H1 (cell line): ENCODE measurements at regions not wholly inside any gene's neighbourhood (a gene's known extent, or its start where the extent isn't known, plus 50 kb on each side); places are given as distances from the start of the nearest gene placed in this dataset.

Experiments
- CTCF ChIA-PET: fragments of 300-600 bp; sonication (Branson Sonifier 250); formaldehyde crosslinking; loops from one replicate; lab custom pipeline; 2021; ENCODE audit not compliant: partially characterized antibody; lab: Charles Lee
- POLR2A ChIA-PET: fragments of 300-600 bp; sonication (Branson Sonifier 250); formaldehyde crosslinking; loops from one replicate; lab custom pipeline; 2021; ENCODE audit warnings: inconsistent platforms; ENCODE audit not compliant: partially characterized antibody; lab: Charles Lee
- DNase-seq, 2 experiments: peaks; one replicate each; pipeline versions ENCODE4 v3.0.0 to v3.0.0-alpha.2; 2010 to 2022; ENCODE audit warnings: low spot score in 2 of 2, low read depth in 1 of 2, mixed read lengths in 1 of 2
- FAIRE-seq: peaks from 2 replicates; lab custom pipeline; 2011; peaks lifted over from hg19 to GRCh38; lab: Jason Lieb, UNC
- H2AFZ ChIP-seq: 2 replicates; pipeline ENCODE4 v1.8.1; 2012; ENCODE audit warnings: low read length, inconsistent platforms
- H2AK5ac ChIP-seq: 2 replicates; pipeline ENCODE4 v1.6.1; 2013; ENCODE audit warnings: low read depth, low read length
- H2BK120ac ChIP-seq: replicated peaks from 2 replicates; pipeline ENCODE3; 2013; ENCODE audit warnings: low read depth, low read length, inconsistent platforms
- H2BK12ac ChIP-seq: 2 replicates; pipeline ENCODE4 v1.6.1; 2013; ENCODE audit warnings: low read depth, low read length
- H2BK15ac ChIP-seq: 2 replicates; pipeline ENCODE4 v1.6.1; 2013; ENCODE audit warnings: low read length
- H2BK20ac ChIP-seq: 2 replicates; pipeline ENCODE4 v1.6.1; 2013; ENCODE audit warnings: low read length
- H2BK5ac ChIP-seq: 2 replicates; pipeline ENCODE4 v1.6.1; 2013; ENCODE audit warnings: low read depth, low read length
- H3K14ac ChIP-seq: 2 replicates; pipeline ENCODE4 v1.6.1; 2013; ENCODE audit warnings: inconsistent platforms; ENCODE audit not compliant: insufficient read length
- H3K18ac ChIP-seq: 2 replicates; pipeline ENCODE4 v1.6.1; 2013; ENCODE audit warnings: low read length; ENCODE audit errors: extremely low read depth
- H3K23ac ChIP-seq: 2 replicates; pipeline ENCODE4 v1.6.1; 2013; ENCODE audit warnings: inconsistent platforms; ENCODE audit not compliant: insufficient read length
- H3K23me2 ChIP-seq: 2 replicates; pipeline ENCODE4 v1.6.1; 2013; ENCODE audit warnings: low read depth, low read length
- H3K27ac ChIP-seq: 2 replicates; pipeline ENCODE4 v1.6.1; 2011; ENCODE audit warnings: low read depth, low read length, inconsistent platforms
- H3K27me3 ChIP-seq, 4 experiments: replicated peaks in 1 of 4; 1 replicate in 1 of 4; 2 replicates in 3 of 4; pipeline versions ENCODE4 v1.6.1 to v1.8.1; 2011 to 2013; ENCODE audit warnings: low read length in 3 of 4, mild to moderate bottlenecking in 3 of 4, inconsistent platforms in 2 of 4, mixed read lengths in 2 of 4, moderate library complexity in 1 of 4; ENCODE audit not compliant: control insufficient read depth in 3 of 4, insufficient read depth in 3 of 4; ENCODE audit errors: extremely low read depth in 1 of 4
- H3K36me3 ChIP-seq, 4 experiments: 2 replicates each; pipeline versions ENCODE4 v1.6.1 to v1.8.1; 2011 to 2013; ENCODE audit warnings: mild to moderate bottlenecking in 4 of 4, low read length in 3 of 4, moderate library complexity in 2 of 4, control low read depth in 1 of 4, inconsistent platforms in 1 of 4; ENCODE audit not compliant: insufficient read depth in 4 of 4, control insufficient read depth in 2 of 4
- H3K4ac ChIP-seq: replicated peaks from 2 replicates; pipeline ENCODE3; 2013; ENCODE audit warnings: low read length, low read depth, mixed read lengths, inconsistent platforms; ENCODE audit not compliant: insufficient read length
- H3K4me1 ChIP-seq, 4 experiments: replicated peaks in 1 of 4; 1 replicate in 1 of 4; 2 replicates in 3 of 4; pipeline versions ENCODE4 v1.6.1 to v1.8.1; 2011 to 2013; ENCODE audit warnings: low read length in 3 of 4, inconsistent platforms in 2 of 4, mixed read lengths in 1 of 4; ENCODE audit not compliant: insufficient read depth in 4 of 4, control insufficient read depth in 3 of 4
- H3K4me2 ChIP-seq, 2 experiments: 2 replicates each; pipeline versions ENCODE4 v1.6.1 to v1.8.1; 2011 to 2013; ENCODE audit warnings: low read depth in 2 of 2, low read length in 2 of 2, control low read depth in 1 of 2, inconsistent platforms in 1 of 2, mild to moderate bottlenecking in 1 of 2; ENCODE audit not compliant: insufficient read depth in 1 of 2
- H3K4me3 ChIP-seq, 4 experiments: fragments of 200-600, 300-600 bp in 1 of 4; sonication (generic), shearing (Covaris generic), sonication (Bioruptor Twin) in 1 of 4; 2 replicates each; pipeline versions ENCODE4 v1.5.1 to v1.8.1; 2011 to 2016; ENCODE audit warnings: low read length in 4 of 4, low read depth in 3 of 4, control low read depth in 2 of 4, inconsistent platforms in 2 of 4, mild to moderate bottlenecking in 2 of 4, mixed read lengths in 1 of 4, moderate library complexity in 1 of 4; ENCODE audit not compliant: insufficient read depth in 2 of 4; ENCODE audit errors: extremely low read depth in 1 of 4
- H3K56ac ChIP-seq: replicated peaks from 2 replicates; pipeline ENCODE3; 2013; ENCODE audit warnings: low read depth, mild to moderate bottlenecking, mixed read lengths, low read length, inconsistent platforms; ENCODE audit not compliant: insufficient read length
- H3K79me1 ChIP-seq: 2 replicates; pipeline ENCODE4 v1.6.1; 2013; ENCODE audit warnings: low read depth, low read length, control low read depth
- H3K79me2 ChIP-seq, 2 experiments: 2 replicates each; pipeline versions ENCODE4 v1.6.1 to v1.8.1; 2012 to 2013; ENCODE audit warnings: low read length in 2 of 2, mild to moderate bottlenecking in 2 of 2, inconsistent platforms in 1 of 2; ENCODE audit not compliant: insufficient read depth in 2 of 2, control insufficient read depth in 1 of 2
- H3K9ac ChIP-seq, 4 experiments: replicated peaks in 1 of 4; 1 replicate in 1 of 4; 2 replicates in 3 of 4; pipeline versions ENCODE4 v1.6.1 to v1.8.1; 2011 to 2013; ENCODE audit warnings: low read depth in 3 of 4, low read length in 3 of 4, control low read depth in 2 of 4, mild to moderate bottlenecking in 2 of 4, moderate library complexity in 2 of 4, inconsistent platforms in 1 of 4; ENCODE audit errors: extremely low read depth in 1 of 4
- H3K9me3 ChIP-seq, 2 experiments: 2 replicates each; pipeline versions ENCODE4 v1.6.1 to v1.8.1; 2012 to 2013; ENCODE audit warnings: mild to moderate bottlenecking in 2 of 2, moderate library complexity in 2 of 2, control low read depth in 1 of 2, inconsistent platforms in 1 of 2, low read depth in 1 of 2, low read length in 1 of 2, mixed read lengths in 1 of 2; ENCODE audit not compliant: insufficient read depth in 2 of 2
- H4K20me1 ChIP-seq, 2 experiments: replicated peaks in 1 of 2; 2 replicates each; pipeline versions ENCODE3 to v1.8.1; 2011 to 2013; ENCODE audit warnings: inconsistent platforms in 2 of 2, low read length in 2 of 2, mild to moderate bottlenecking in 1 of 2; ENCODE audit not compliant: insufficient read depth in 2 of 2, control insufficient read depth in 1 of 2
- H4K5ac ChIP-seq: 2 replicates; pipeline ENCODE4 v1.6.1; 2013; ENCODE audit warnings: low read length, low read depth, mixed read lengths, inconsistent platforms; ENCODE audit not compliant: insufficient read length
- H4K8ac ChIP-seq: 2 replicates; pipeline ENCODE4 v1.8.0; 2013; ENCODE audit warnings: mild to moderate bottlenecking, moderate library complexity, low read length, inconsistent platforms; ENCODE audit not compliant: insufficient read depth; ENCODE audit errors: extremely low read depth
- H4K91ac ChIP-seq: replicated peaks from 2 replicates; pipeline ENCODE3; 2013; ENCODE audit warnings: low read length, mixed read lengths, inconsistent platforms; ENCODE audit not compliant: insufficient read length
- BACH1 ChIP-seq: IDR thresholded peaks from 2 replicates; pipeline ENCODE4 v1.6.1; 2012; ENCODE audit warnings: low read length, improper control_type of control experiment
- MAFK ChIP-seq: IDR thresholded peaks from 2 replicates; pipeline ENCODE4 v1.6.1; 2012; ENCODE audit warnings: low read depth, mild to moderate bottlenecking, improper control_type of control experiment, low read length
- SP2 ChIP-seq: IDR thresholded peaks from 2 replicates; pipeline ENCODE4 v1.6.1; 2012; ENCODE audit warnings: mild to moderate bottlenecking, low read length, inconsistent platforms
- TAF1 ChIP-seq: IDR thresholded peaks from 2 replicates; pipeline ENCODE4 v1.6.1; 2011; ENCODE audit warnings: mild to moderate bottlenecking, low read depth, low read length
- TAF7 ChIP-seq: optimal IDR thresholded peaks from 2 replicates; pipeline ENCODE3; 2011; ENCODE audit warnings: low read depth, mild to moderate bottlenecking, inconsistent platforms, low read length, moderate library complexity, borderline replicate concordance

DNA sequence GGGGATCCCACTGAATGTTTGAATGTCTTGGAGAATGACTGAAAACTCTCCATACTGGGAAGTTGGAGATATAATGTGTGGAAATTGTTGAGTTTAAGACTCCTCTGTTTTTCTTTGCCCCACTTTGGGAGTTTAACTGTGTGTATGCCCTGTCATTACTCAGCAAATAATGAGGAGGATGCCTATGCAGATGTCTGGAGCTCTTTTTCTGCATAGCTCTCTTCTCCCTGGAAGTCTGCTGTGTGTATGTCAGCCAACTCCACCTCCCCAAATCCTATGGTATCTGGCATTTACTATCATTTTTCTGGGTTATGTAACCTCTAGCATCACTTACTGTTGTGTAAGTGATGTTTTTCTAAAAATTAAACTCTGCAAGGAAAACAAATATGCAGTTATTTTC lies 122.2 kb downstream of the ANKRD7 start:
- H3K56ac ChIP-seq: no peak overlapping the region
- H3K23me2 ChIP-seq: no peaks in the 10 kb centered on the region; the same call in 1 of the 2 replicates
- no peak overlapping the region for H2BK120ac ChIP-seq
- no peak for DNase-seq
- no peak overlapping the region for H3K23ac ChIP-seq
- no peak overlapping the region for H2BK5ac ChIP-seq
- H3K14ac ChIP-seq: no peak overlapping the region
- POLR2A ChIA-PET: no interaction called here
- H4K20me1 ChIP-seq: no peaks in the 10 kb centered on the region
- no peak overlapping the region for H3K27ac ChIP-seq
- no peak overlapping the region for H4K5ac ChIP-seq
- H3K79me1 ChIP-seq: no peaks in the 10 kb centered on the region
- H3K4me1 ChIP-seq: no peaks in the 10 kb centered on the region; a peak in 1 of 7 replicates
- no peaks in the 10 kb centered on the region for H3K9me3 ChIP-seq
- H2AK5ac ChIP-seq: no peak overlapping the region
- no peak overlapping the region for H3K18ac ChIP-seq
- no peak overlapping the region for H3K9ac ChIP-seq
- peak; percentile 41; the same call in 1 of the 2 replicates for TF ChIP-seq MAFK
- peak; percentile 70; the same call in 1 of the 2 replicates for TF ChIP-seq BACH1
- no peak for TF ChIP-seq TAF7
- no peak for TF ChIP-seq TAF1
- TF ChIP-seq SP2: no peak
- TF ChIP-seq, all 59 proteins: peak for 2
- no peak overlapping the region; a peak in 1 of 4 replicates for H3K4me2 ChIP-seq
- H4K8ac ChIP-seq: no peak overlapping the region
- H3K4ac ChIP-seq: no peak overlapping the region
- no peak overlapping the region for H2AFZ ChIP-seq
- H3K27me3 ChIP-seq: no peaks in the 10 kb centered on the region
- no peak overlapping the region for H2BK20ac ChIP-seq
- no peak for FAIRE-seq
- H3K79me2 ChIP-seq: no peaks in the 10 kb centered on the region
- no peaks in the 10 kb centered on the region for H3K36me3 ChIP-seq
- H2BK12ac ChIP-seq: no peak overlapping the region
- H3K4me3 ChIP-seq: no peak overlapping the region
- CTCF ChIA-PET: no interaction called here
- no peak overlapping the region for H4K91ac ChIP-seq
- H2BK15ac ChIP-seq: no peak overlapping the region
